ENCODE measurements at regions not wholly inside any gene's neighbourhood (a gene's known extent, or its start where the extent isn't known, plus 50 kb on each side); places are given as distances from the start of the nearest gene placed in this dataset.

GRCh38 chrY:19265404-19265803 is 479.1 kb downstream of the KDM5D start (continued):
- no peak for TF ChIP-seq GABPA (IDR thresholded peaks at IDR 0.05 in 1 of 2, conservative IDR thresholded peaks at IDR 0.05 in 1 of 2)
- no peak for TF ChIP-seq ZBTB33 (IDR thresholded peaks at IDR 0.05)
- no peak for TF ChIP-seq ATF3 (IDR thresholded peaks at IDR 0.05)
- no peak for TF ChIP-seq HNF4G (IDR thresholded peaks at IDR 0.05)
- no peak for TF ChIP-seq CTCF (IDR thresholded peaks at IDR 0.05; ENCODE audit: low read depth, low read length, missing input control)

GRCh38 chrY:19262310-19262709 is 482.2 kb downstream of the KDM5D start:
- H3K9ac ChIP-seq (ENCODE audit: low read depth in 1 of 2, low read length in 2 of 2), result no peak overlapping the region
- H3K36me3 ChIP-seq (ENCODE audit: control insufficient read depth in 4 of 4, insufficient read depth in 3 of 4, low read depth in 1 of 4, low read length in 3 of 4), result no peaks in the 10 kb centered on the region
- 42% methylated on average over 2 of the region's 2 CpGs for WGBS
- no peaks in the 10 kb centered on the region for H3K27me3 ChIP-seq (ENCODE audit: control insufficient read depth in 4 of 4, insufficient read depth in 4 of 4, low read length in 3 of 4)
- no peak overlapping the region for H3K4me3 ChIP-seq (ENCODE audit: low read depth in 1 of 3, low read length in 3 of 3)
- H3K4me1 ChIP-seq (ENCODE audit: control insufficient read depth in 4 of 4, insufficient read depth in 4 of 4, low read length in 3 of 4), result no peaks in the 10 kb centered on the region
- H3K27ac ChIP-seq (ENCODE audit: low read depth in 1 of 2, low read length in 2 of 2), result no peak overlapping the region
- no peak for TF ChIP-seq SP1 (IDR thresholded peaks at IDR 0.05)
- peak in 1 of 2 donors; percentile 45 for TF ChIP-seq RAD21 (IDR thresholded peaks at IDR 0.05)
- no peaks in the 10 kb centered on the region for H3K9me3 ChIP-seq (ENCODE audit: control insufficient read depth in 4 of 4, low read length in 3 of 4)
- DNase-seq (ENCODE audit: low spot score), result no peak

- TF ChIP-seq ZBTB33 (IDR thresholded peaks at IDR 0.05) (no peak), HNF4A (conservative IDR thresholded peaks at IDR 0.05) (no peak), RAD21 (IDR thresholded peaks at IDR 0.05) (no peak), EGR1 (IDR thresholded peaks at IDR 0.05; ENCODE audit: low read depth in 2 of 2) (no peak), HNF4G (IDR thresholded peaks at IDR 0.05) (no peak), REST (IDR thresholded peaks at IDR 0.05) (no peak), GABPA (IDR thresholded peaks at IDR 0.05 in 1 of 2, conservative IDR thresholded peaks at IDR 0.05 in 1 of 2) (no peak), FOXA2 (IDR thresholded peaks at IDR 0.05) (no peak), RXRA (IDR thresholded peaks at IDR 0.05) (no peak), ATF3 (IDR thresholded peaks at IDR 0.05) (no peak), MAX (IDR thresholded peaks at IDR 0.05) (no peak), TAF1 (conservative IDR thresholded peaks at IDR 0.05) (no peak)
- H3K27me3 ChIP-seq (ENCODE audit: control insufficient read depth in 4 of 4, insufficient read depth in 4 of 4, low read length in 3 of 4), result no peaks in the 10 kb centered on the region
- no peaks in the 10 kb centered on the region for H3K4me1 ChIP-seq (ENCODE audit: control insufficient read depth in 4 of 4, insufficient read depth in 4 of 4, low read length in 3 of 4)
- H3K4me3 ChIP-seq (ENCODE audit: low read depth in 1 of 3, low read length in 3 of 3), result no peak overlapping the region
- WGBS, result 46% methylated on average over 9 of the region's 9 CpGs
- H3K9me3 ChIP-seq (ENCODE audit: control insufficient read depth in 4 of 4, low read length in 3 of 4), result no peaks in the 10 kb centered on the region
- H3K36me3 ChIP-seq (ENCODE audit: control insufficient read depth in 4 of 4, insufficient read depth in 3 of 4, low read depth in 1 of 4, low read length in 3 of 4), result no peaks in the 10 kb centered on the region
- DNase-seq (ENCODE audit: low spot score), result no peak
- H3K27ac ChIP-seq (ENCODE audit: low read depth in 1 of 2, low read length in 2 of 2), result no peak overlapping the region
- no peak overlapping the region for H3K9ac ChIP-seq (ENCODE audit: low read depth in 1 of 2, low read length in 2 of 2)
These were observed 458.9 kb upstream of the HSFY2 start for GRCh38 chrY:19232276-19232994.

All from liver (tissue), 8 donors.